Subcutaneous abdominal adipose tissue (tissue), 5 donors: ENCODE measurements at regions not wholly inside any gene's neighbourhood (a gene's known extent, or its start where the extent isn't known, plus 50 kb on each side); places are given as distances from the start of the nearest gene placed in this dataset.

Experiments used
- H3K27ac ChIP-seq: one replicate; pipeline ENCODE4 v1.7.0; 2013; ENCODE audit warnings: low read depth, mild to moderate bottlenecking, inconsistent platforms, low read length, moderate library complexity
- H3K27me3 ChIP-seq, 5 donors: one replicate each; pipeline ENCODE4 v1.7.0; 2013; ENCODE audit warnings: low read length in 5 of 5, inconsistent platforms in 1 of 5; ENCODE audit not compliant: control insufficient read depth in 5 of 5, insufficient read depth in 4 of 5
- H3K36me3 ChIP-seq, 5 donors: one replicate each; pipeline ENCODE4 v1.7.0; 2013; ENCODE audit warnings: low read length in 5 of 5; ENCODE audit not compliant: control insufficient read depth in 5 of 5, insufficient read depth in 5 of 5
- H3K4me1 ChIP-seq, 5 donors: one replicate each; pipeline ENCODE4 v1.7.0; 2013; ENCODE audit warnings: low read length in 5 of 5, mild to moderate bottlenecking in 3 of 5, moderate library complexity in 1 of 5; ENCODE audit not compliant: control insufficient read depth in 5 of 5, insufficient read depth in 5 of 5
- H3K4me3 ChIP-seq, 5 donors: one replicate each; pipeline ENCODE4 v1.7.0; 2013; ENCODE audit warnings: low read length in 5 of 5, low read depth in 1 of 5
- H3K9ac ChIP-seq, 5 donors: one replicate each; pipeline ENCODE4 v1.7.0; 2013; ENCODE audit warnings: low read length in 5 of 5, mild to moderate bottlenecking in 4 of 5, moderate library complexity in 3 of 5
- H3K9me3 ChIP-seq, 5 donors: one replicate each; pipeline ENCODE4 v1.7.0; 2013; ENCODE audit warnings: low read length in 5 of 5; ENCODE audit not compliant: control insufficient read depth in 5 of 5
- donor health status: healthy.
- donor health status: healthy.
- donor health status: healthy.
- donor health status: healthy.
- donor health status: healthy.

GRCh38 chr18:27771571-27771970 is 405.4 kb downstream of the CDH2 start:
- Histone ChIP-seq H3K9me3 (no peaks in the 10 kb centered on the region), H3K9ac (no peak overlapping the region), H3K4me3 (no peak overlapping the region), H3K36me3 (no peaks in the 10 kb centered on the region), H3K27me3 (no peaks in the 10 kb centered on the region), H3K27ac (no peak overlapping the region), H3K4me1 (no peaks in the 10 kb centered on the region)

GRCh38 chr18:27769152-27769551 is 407.8 kb downstream of the CDH2 start:
- H3K36me3 ChIP-seq, result no peaks in the 10 kb centered on the region
- H3K9me3 ChIP-seq, result no peaks in the 10 kb centered on the region

GRCh38 chr18:27763936-27764335 is 413.0 kb downstream of the CDH2 start:
- Histone ChIP-seq H3K27ac (no peak overlapping the region), H3K9ac (no peak overlapping the region), H3K9me3 (no peaks in the 10 kb centered on the region), H3K36me3 (no peaks in the 10 kb centered on the region), H3K4me1 (no peaks in the 10 kb centered on the region), H3K27me3 (no peaks in the 10 kb centered on the region), H3K4me3 (no peak overlapping the region)

More at GRCh38 chr18:27769152-27769551, 407.8 kb downstream of the CDH2 start:
- Histone ChIP-seq H3K4me3 (no peak overlapping the region), H3K27ac (no peak overlapping the region), H3K4me1 (no peaks in the 10 kb centered on the region), H3K9ac (no peak overlapping the region), H3K27me3 (no peaks in the 10 kb centered on the region)

GRCh38 chr18:27763341-27763740 is 413.6 kb downstream of the CDH2 start:
- Histone ChIP-seq H3K4me1 (no peaks in the 10 kb centered on the region), H3K9me3 (no peaks in the 10 kb centered on the region), H3K36me3 (no peaks in the 10 kb centered on the region)

GRCh38 chr18:27762054-27762453 is 414.9 kb downstream of the CDH2 start:
- no peaks in the 10 kb centered on the region for H3K4me1 ChIP-seq
- H3K4me3 ChIP-seq, result no peak overlapping the region
- H3K9ac ChIP-seq, result no peak overlapping the region
- no peaks in the 10 kb centered on the region for H3K36me3 ChIP-seq
- no peaks in the 10 kb centered on the region for H3K9me3 ChIP-seq
- H3K27me3 ChIP-seq, result no peaks in the 10 kb centered on the region
- no peak overlapping the region for H3K27ac ChIP-seq

More at GRCh38 chr18:27763341-27763740, 413.6 kb downstream of the CDH2 start:
- Histone ChIP-seq H3K9ac (no peak overlapping the region), H3K27me3 (no peaks in the 10 kb centered on the region), H3K4me3 (no peak overlapping the region), H3K27ac (no peak overlapping the region)

- Histone ChIP-seq H3K27ac (no peak overlapping the region), H3K27me3 (no peaks in the 10 kb centered on the region), H3K9me3 (no peaks in the 10 kb centered on the region), H3K9ac (no peak overlapping the region), H3K36me3 (no peaks in the 10 kb centered on the region), H3K4me1 (no peaks in the 10 kb centered on the region), H3K4me3 (no peak overlapping the region)
Measured at GRCh38 chr18:27752944-27753343, 424.0 kb downstream of the CDH2 start.

GRCh38 chr18:27750923-27751322 is 426.0 kb downstream of the CDH2 start:
- no peaks in the 10 kb centered on the region for H3K27me3 ChIP-seq
- H3K9me3 ChIP-seq, result no peaks in the 10 kb centered on the region
- H3K27ac ChIP-seq, result no peak overlapping the region
- H3K9ac ChIP-seq, result no peak overlapping the region
- no peaks in the 10 kb centered on the region for H3K36me3 ChIP-seq
- no peaks in the 10 kb centered on the region for H3K4me1 ChIP-seq
- H3K4me3 ChIP-seq, result no peak overlapping the region

GRCh38 chr18:27750014-27750413 is 426.9 kb downstream of the CDH2 start:
- H3K9me3 ChIP-seq, result no peaks in the 10 kb centered on the region
- no peak overlapping the region for H3K27ac ChIP-seq
- no peaks in the 10 kb centered on the region for H3K4me1 ChIP-seq
- H3K36me3 ChIP-seq, result no peaks in the 10 kb centered on the region
- no peaks in the 10 kb centered on the region for H3K27me3 ChIP-seq
- no peak overlapping the region for H3K9ac ChIP-seq
- H3K4me3 ChIP-seq, result no peak overlapping the region

- Histone ChIP-seq H3K4me1 (no peaks in the 10 kb centered on the region), H3K4me3 (no peak overlapping the region), H3K27ac (no peak overlapping the region), H3K36me3 (no peaks in the 10 kb centered on the region), H3K9ac (no peak overlapping the region), H3K9me3 (no peaks in the 10 kb centered on the region), H3K27me3 (no peaks in the 10 kb centered on the region)
Measured at GRCh38 chr18:27749194-27749593, 427.7 kb downstream of the CDH2 start.

GRCh38 chr18:27746241-27746640 is 430.7 kb downstream of the CDH2 start:
- no peaks in the 10 kb centered on the region for H3K27me3 ChIP-seq
- H3K4me1 ChIP-seq, result no peaks in the 10 kb centered on the region
- no peak overlapping the region for H3K27ac ChIP-seq
- H3K9ac ChIP-seq, result no peak overlapping the region
- H3K9me3 ChIP-seq, result no peaks in the 10 kb centered on the region
- no peaks in the 10 kb centered on the region for H3K36me3 ChIP-seq
- H3K4me3 ChIP-seq, result no peak overlapping the region

GRCh38 chr18:27735117-27735516 is 441.8 kb downstream of the CDH2 start:
- no peak overlapping the region for H3K9ac ChIP-seq
- H3K4me3 ChIP-seq, result no peak overlapping the region
- no peaks in the 10 kb centered on the region for H3K9me3 ChIP-seq
- no peaks in the 10 kb centered on the region for H3K36me3 ChIP-seq
- H3K4me1 ChIP-seq, result no peaks in the 10 kb centered on the region
- no peak overlapping the region for H3K27ac ChIP-seq
- no peaks in the 10 kb centered on the region for H3K27me3 ChIP-seq
